Naive thymus-derived CD8-positive, alpha-beta T cell (primary cell): ENCODE measurements at regions not wholly inside any gene's neighbourhood (a gene's known extent, or its start where the extent isn't known, plus 50 kb on each side); places are given as distances from the start of the nearest gene placed in this dataset.

Experiments used
- ATAC-seq, 2 donors: fragments of 150-1000 bp; cut with Tn5 transposase in 1 of 2; sonication (Bioruptor Pico), chemical (Tn5 transposase) in 1 of 2; 1 replicate in 1 of 2; 2 replicates in 1 of 2; pipeline ENCODE4 v1.10.0; 2021; ENCODE audit warnings: mild to moderate bottlenecking in 2 of 2, moderate library complexity in 2 of 2
- POLR2A ChIA-PET: fragments of 350-600 bp; sonication (Branson Sonifier 250); formaldehyde crosslinking; loops from one replicate; lab custom pipeline; 2021; ENCODE audit warnings: antibody characterized with exemption; lab: Charles Lee
- DNase-seq, 10 donors: peaks; one replicate each; pipeline versions ENCODE4 v3.0.0 to v3.0.0-alpha.2; 2020 to 2022
- H3K27ac Mint-ChIP-seq, 10 donors: one replicate each; pipeline ENCODE4 v1.8.0; 2020 to 2022; ENCODE audit warnings: mild to moderate bottlenecking in 10 of 10, mixed read lengths in 10 of 10, moderate library complexity in 4 of 10, inconsistent platforms in 1 of 10
- H3K27me3 Mint-ChIP-seq, 5 donors: one replicate each; pipeline ENCODE4 v1.8.0; 2021 to 2022; ENCODE audit warnings: mixed read lengths in 5 of 5
- H3K36me3 Mint-ChIP-seq, 3 donors: one replicate each; pipeline ENCODE4 v1.8.0; 2020 to 2022; ENCODE audit warnings: mixed read lengths in 3 of 3, mild to moderate bottlenecking in 2 of 3, inconsistent platforms in 1 of 3
- H3K4me1 Mint-ChIP-seq, 4 donors: one replicate each; pipeline ENCODE4 v1.8.0; 2021 to 2022; ENCODE audit warnings: mixed read lengths in 4 of 4
- H3K4me3 Mint-ChIP-seq, 10 donors: one replicate each; pipeline ENCODE4 v1.8.0; 2020 to 2022; ENCODE audit warnings: mild to moderate bottlenecking in 10 of 10, mixed read lengths in 10 of 10, moderate library complexity in 6 of 10, inconsistent platforms in 1 of 10
- H3K9me3 Mint-ChIP-seq, 9 donors: one replicate each; pipeline ENCODE4 v1.8.0; 2020 to 2022; ENCODE audit warnings: mixed read lengths in 9 of 9, mild to moderate bottlenecking in 3 of 9, inconsistent platforms in 1 of 9, moderate library complexity in 1 of 9

DNA sequence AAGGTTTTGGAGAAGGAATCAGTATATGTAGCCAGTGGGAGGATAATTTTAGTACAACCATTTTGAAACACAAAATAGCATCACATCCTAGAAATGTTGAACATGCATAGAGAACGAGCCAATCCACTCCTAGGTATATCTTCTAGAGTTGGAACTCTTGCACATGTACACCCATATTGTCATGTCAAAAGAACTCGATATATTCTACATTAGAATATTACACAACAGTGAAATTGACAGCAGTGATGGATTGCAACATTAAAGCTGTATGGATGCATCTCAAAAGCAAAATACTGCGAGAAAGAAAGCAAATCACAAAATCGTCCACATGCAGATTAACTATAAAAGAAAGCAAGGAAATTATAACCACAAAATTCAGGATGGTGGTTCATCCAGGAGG is 159.3 kb upstream of the NEBL start:
- no peak for ATAC-seq
- H3K27me3 Mint-ChIP-seq, result peaks cover 0 to 3% (median 1%) of the 10 kb centered on the region in 5 donors
- peaks cover 0 to 20% (median 10%) of the 10 kb centered on the region in 4 donors for H3K4me1 Mint-ChIP-seq
- peaks cover 0 to 17% (median 6%) of the 10 kb centered on the region in 3 donors for H3K36me3 Mint-ChIP-seq
- no peak for DNase-seq
- POLR2A ChIA-PET, result no interaction called here
- no peak overlapping the region for H3K4me3 Mint-ChIP-seq
- no peak overlapping the region for H3K27ac Mint-ChIP-seq
- H3K9me3 Mint-ChIP-seq, result peaks cover 7 to 32% (median 17%) of the 10 kb centered on the region in 9 donors

- POLR2A ChIA-PET, result no interaction called here
- H3K4me3 Mint-ChIP-seq, result peak overlapping the region in 7 of 10 donors; percentile 20 to 66 (median 48)
- ATAC-seq (peak; percentile 53 to 87), DNase-seq (peak in 6 of 10 donors; percentile 1 to 71 (median 28))
- peaks cover 0 to 14% (median 6%) of the 10 kb centered on the region in 3 donors for H3K36me3 Mint-ChIP-seq
- H3K27me3 Mint-ChIP-seq, result peaks cover 0 to 3% (median 1%) of the 10 kb centered on the region in 5 donors
- H3K4me1 Mint-ChIP-seq, result peaks cover 0 to 24% (median 10%) of the 10 kb centered on the region in 4 donors
- H3K27ac Mint-ChIP-seq, result peak overlapping the region in 8 of 10 donors; percentile 50 to 89 (median 71)
- peaks cover 5 to 35% (median 17%) of the 10 kb centered on the region in 9 donors for H3K9me3 Mint-ChIP-seq
Observed at GRCh38 chr10:21055339-21056135, 158.4 kb upstream of the NEBL start.

DNA sequence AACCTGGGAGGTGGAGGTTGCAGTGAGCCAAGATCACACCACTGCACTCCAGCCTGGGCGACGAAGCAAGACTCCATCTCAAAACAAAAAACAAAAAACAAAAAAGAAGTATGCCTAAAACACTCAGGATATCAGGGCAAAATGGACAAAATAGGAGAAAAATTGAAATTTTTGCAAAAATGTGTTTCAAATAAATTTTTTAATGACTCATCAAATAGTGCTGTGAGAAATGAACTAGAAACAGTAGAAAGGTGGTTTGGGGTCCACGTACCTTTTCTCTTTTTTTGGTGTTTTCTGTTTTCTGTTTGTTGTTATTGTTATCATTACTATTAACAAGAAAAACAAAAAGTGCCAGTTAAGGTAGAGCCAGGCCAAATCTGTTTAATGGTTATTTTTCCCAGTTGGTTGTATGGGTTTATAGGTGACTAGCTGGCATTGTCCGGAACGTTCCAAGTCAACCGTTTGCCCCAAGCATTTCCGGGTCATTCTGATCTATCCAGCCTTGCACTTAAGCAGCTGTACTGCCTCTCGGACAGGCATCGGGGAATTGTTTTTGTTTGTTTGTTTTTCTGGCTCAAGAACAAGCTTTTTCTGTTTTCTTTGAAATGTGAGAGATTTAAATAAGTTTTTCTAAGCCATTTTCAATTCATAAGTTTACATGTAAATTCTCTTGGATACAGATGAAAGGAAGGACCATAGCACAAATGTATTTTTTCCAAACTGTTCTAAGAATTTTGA is 157.0 kb upstream of the NEBL start:
- Mint-ChIP-seq H3K36me3 (peaks cover 0 to 8% (median 4%) of the 10 kb centered on the region in 3 donors), H3K9me3 (peaks cover 2 to 25% (median 13%) of the 10 kb centered on the region in 9 donors), H3K27me3 (peaks cover 0 to 3% (median 1%) of the 10 kb centered on the region in 5 donors), H3K4me3 (peak overlapping the region in 1 of 10 donors; percentile 35), H3K4me1 (peaks cover 0 to 30% (median 12%) of the 10 kb centered on the region in 4 donors), H3K27ac (peak overlapping the region in 1 of 10 donors; percentile 61)
- DNase-seq (no peak), ATAC-seq (no peak)
- POLR2A ChIA-PET, result no interaction called here

DNA sequence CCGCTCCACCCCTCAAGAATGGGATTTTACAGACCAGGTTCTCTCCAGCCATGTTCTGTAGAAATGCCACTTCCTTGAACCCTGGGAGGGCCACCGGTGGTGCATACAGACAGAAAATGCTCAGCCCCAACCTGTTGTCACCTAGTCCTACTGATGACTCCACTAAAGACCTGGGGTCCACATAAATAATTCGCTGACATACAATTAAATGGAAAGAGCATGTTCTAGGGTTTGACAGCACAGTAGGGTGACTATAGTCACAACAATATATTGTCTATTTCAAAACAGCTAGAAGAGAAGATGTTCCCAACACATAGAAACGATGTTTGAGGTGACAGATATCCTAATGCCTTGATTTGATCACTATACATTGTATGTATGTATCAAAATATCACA is 155.6 kb upstream of the NEBL start:
- H3K27ac Mint-ChIP-seq, result no peak overlapping the region
- DNase-seq (no peak), ATAC-seq (no peak)
- peaks cover 0 to 8% (median 2%) of the 10 kb centered on the region in 3 donors for H3K36me3 Mint-ChIP-seq
- H3K4me3 Mint-ChIP-seq, result no peak overlapping the region
- peaks cover 0 to 32% (median 12%) of the 10 kb centered on the region in 4 donors for H3K4me1 Mint-ChIP-seq
- H3K9me3 Mint-ChIP-seq, result peaks cover 0 to 25% (median 11%) of the 10 kb centered on the region in 9 donors
- peaks cover 0 to 3% (median 1%) of the 10 kb centered on the region in 5 donors for H3K27me3 Mint-ChIP-seq
- POLR2A ChIA-PET, result no interaction called here

- Mint-ChIP-seq H3K9me3 (peaks cover 0 to 25% (median 11%) of the 10 kb centered on the region in 9 donors), H3K4me1 (peaks cover 0 to 31% (median 12%) of the 10 kb centered on the region in 4 donors), H3K4me3 (no peak overlapping the region), H3K27me3 (peaks cover 0 to 3% (median 1%) of the 10 kb centered on the region in 5 donors), H3K27ac (peak overlapping the region in 1 of 10 donors; percentile 27), H3K36me3 (peaks cover 0 to 6% (median 2%) of the 10 kb centered on the region in 3 donors)
- POLR2A ChIA-PET, result no interaction called here
- ATAC-seq (no peak), DNase-seq (no peak)
Observed at GRCh38 chr10:21052072-21052708, 155.1 kb upstream of the NEBL start.

DNA sequence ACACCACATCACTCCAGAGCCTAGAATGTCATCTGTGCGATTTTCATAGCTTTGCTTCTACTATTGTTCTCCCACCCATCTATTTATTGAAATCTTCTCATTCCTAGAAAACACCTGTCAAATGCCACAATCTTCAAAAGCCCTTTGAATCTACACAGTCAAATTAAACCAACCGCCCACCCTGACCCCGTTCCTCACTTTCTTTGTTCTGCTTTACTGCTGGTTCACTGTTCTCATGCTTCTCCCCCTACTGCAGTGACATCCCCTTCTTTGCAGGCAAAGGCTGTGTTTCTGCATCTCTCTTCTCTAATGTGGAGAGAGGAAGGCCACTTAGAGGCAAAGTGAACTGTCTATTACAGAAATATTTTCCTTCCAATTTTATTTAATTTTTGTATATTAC is 152.4 kb upstream of the NEBL start:
- POLR2A ChIA-PET, result no interaction called here
- no peak for DNase-seq
- Mint-ChIP-seq H3K9me3 (peaks cover 0 to 25% (median 8%) of the 10 kb centered on the region in 9 donors), H3K36me3 (peaks cover 0 to 3% (median 0%) of the 10 kb centered on the region in 3 donors), H3K4me1 (peaks cover 0 to 12% (median 2%) of the 10 kb centered on the region in 4 donors), H3K4me3 (peak overlapping the region in 1 of 10 donors; percentile 2), H3K27ac (peak overlapping the region in 3 of 10 donors; percentile 4 to 48 (median 5)), H3K27me3 (peaks cover 0 to 3% (median 0%) of the 10 kb centered on the region in 5 donors)
- ATAC-seq, result no peak

GRCh38 chr10:21048068-21048467 is 151.0 kb upstream of the NEBL start:
- POLR2A ChIA-PET, result no interaction called here
- H3K4me1 Mint-ChIP-seq, result peaks cover 0 to 12% (median 2%) of the 10 kb centered on the region in 4 donors
- peaks cover 0 to 25% (median 8%) of the 10 kb centered on the region in 9 donors for H3K9me3 Mint-ChIP-seq
- ATAC-seq (no peak), DNase-seq (no peak)
- peaks cover 0 to 3% (median under 1%) of the 10 kb centered on the region in 5 donors for H3K27me3 Mint-ChIP-seq
- peaks cover 0 to 3% (median 0%) of the 10 kb centered on the region in 3 donors for H3K36me3 Mint-ChIP-seq
- no peak overlapping the region for H3K27ac Mint-ChIP-seq
- H3K4me3 Mint-ChIP-seq, result no peak overlapping the region

DNA sequence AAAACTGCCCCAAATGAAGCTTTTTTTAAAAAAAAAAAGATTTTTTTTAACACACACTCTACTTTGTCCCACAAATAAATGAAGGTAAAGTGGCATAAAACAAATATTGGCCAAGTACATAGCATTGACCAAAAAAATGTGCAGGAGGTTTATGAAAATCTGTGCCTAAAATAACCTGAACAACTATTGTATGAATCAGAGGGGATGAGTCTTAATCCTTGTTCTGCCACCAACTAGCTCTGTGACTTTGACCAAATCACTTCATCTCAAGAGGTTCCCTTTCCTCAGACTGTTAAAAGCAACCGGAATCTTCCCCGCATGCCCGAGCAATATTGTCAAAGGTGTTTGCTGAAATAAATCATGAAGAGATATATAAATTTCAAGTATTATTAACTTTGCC is 150.4 kb upstream of the NEBL start:
- DNase-seq (no peak), ATAC-seq (no peak)
- peaks cover 0 to 6% (median 1%) of the 10 kb centered on the region in 5 donors for H3K27me3 Mint-ChIP-seq
- H3K4me3 Mint-ChIP-seq, result no peak overlapping the region
- H3K27ac Mint-ChIP-seq, result no peak overlapping the region
- POLR2A ChIA-PET, result no interaction called here
- H3K9me3 Mint-ChIP-seq, result peaks cover 0 to 25% (median 8%) of the 10 kb centered on the region in 9 donors
- H3K36me3 Mint-ChIP-seq, result peaks cover 0 to 3% (median 0%) of the 10 kb centered on the region in 3 donors
- H3K4me1 Mint-ChIP-seq, result peaks cover 0 to 12% (median 2%) of the 10 kb centered on the region in 4 donors

GRCh38 chr10:21047096-21047495 is 150.0 kb upstream of the NEBL start:
- DNase-seq (no peak), ATAC-seq (no peak)
- no peak overlapping the region for H3K27ac Mint-ChIP-seq
- peaks cover 0 to 11% (median 1%) of the 10 kb centered on the region in 5 donors for H3K27me3 Mint-ChIP-seq
- peaks cover 0 to 12% (median 2%) of the 10 kb centered on the region in 4 donors for H3K4me1 Mint-ChIP-seq
- H3K9me3 Mint-ChIP-seq, result peaks cover 0 to 24% (median 5%) of the 10 kb centered on the region in 9 donors
- H3K36me3 Mint-ChIP-seq, result peaks cover 0 to 3% (median 0%) of the 10 kb centered on the region in 3 donors
- POLR2A ChIA-PET, result no interaction called here
- H3K4me3 Mint-ChIP-seq, result no peak overlapping the region

- no peak for ATAC-seq
- Mint-ChIP-seq H3K27me3 (peaks cover 0 to 13% (median 2%) of the 10 kb centered on the region in 5 donors), H3K4me1 (no peaks in the 10 kb centered on the region), H3K4me3 (no peak overlapping the region), H3K36me3 (peaks cover 0 to 12% (median 0%) of the 10 kb centered on the region in 3 donors), H3K9me3 (peaks cover 0 to 11% (median 0%) of the 10 kb centered on the region in 9 donors), H3K27ac (no peak overlapping the region)
- POLR2A ChIA-PET, result no interaction called here
- no peak for DNase-seq
Observed at GRCh38 chr10:21043044-21043443, 145.9 kb upstream of the NEBL start.

DNA sequence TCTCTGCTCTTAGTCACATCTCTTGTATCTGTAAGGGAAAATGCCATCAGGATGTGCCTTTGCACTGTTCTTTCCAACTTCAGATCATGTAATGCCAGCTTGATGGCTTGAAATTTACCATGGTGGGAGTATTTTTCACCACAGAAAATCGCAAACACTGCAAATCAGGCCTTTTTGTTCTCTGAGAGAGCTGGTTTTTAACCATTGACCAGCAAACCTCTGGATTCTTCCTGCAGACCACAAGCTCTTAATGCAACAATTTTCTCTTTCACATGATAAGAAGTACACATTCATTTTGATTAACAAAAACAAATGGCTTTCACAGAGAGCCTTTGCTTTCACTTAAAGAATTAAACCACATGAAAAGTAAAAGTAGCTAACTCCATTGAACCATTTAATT is 145.4 kb upstream of the NEBL start:
- Mint-ChIP-seq H3K36me3 (peaks cover 0 to 12% (median 0%) of the 10 kb centered on the region in 3 donors), H3K9me3 (peaks cover 0 to 15% (median 0%) of the 10 kb centered on the region in 9 donors), H3K27ac (no peak overlapping the region), H3K27me3 (peaks cover 0 to 13% (median 2%) of the 10 kb centered on the region in 5 donors), H3K4me1 (no peaks in the 10 kb centered on the region), H3K4me3 (no peak overlapping the region)
- POLR2A ChIA-PET, result no interaction called here
- DNase-seq (no peak), ATAC-seq (no peak)
